ENCODE measurements at regions not wholly inside any gene's neighbourhood (a gene's known extent, or its start where the extent isn't known, plus 50 kb on each side); places are given as distances from the start of the nearest gene placed in this dataset.
A peak's percentile ranks its signal among the peaks of the same experiment; 100 is the strongest.
"Not testable (repeated sequence)": the region's sequence is repeated elsewhere in the genome, so short reads cannot be mapped to it uniquely, and the experiment has no call there.

DNA sequence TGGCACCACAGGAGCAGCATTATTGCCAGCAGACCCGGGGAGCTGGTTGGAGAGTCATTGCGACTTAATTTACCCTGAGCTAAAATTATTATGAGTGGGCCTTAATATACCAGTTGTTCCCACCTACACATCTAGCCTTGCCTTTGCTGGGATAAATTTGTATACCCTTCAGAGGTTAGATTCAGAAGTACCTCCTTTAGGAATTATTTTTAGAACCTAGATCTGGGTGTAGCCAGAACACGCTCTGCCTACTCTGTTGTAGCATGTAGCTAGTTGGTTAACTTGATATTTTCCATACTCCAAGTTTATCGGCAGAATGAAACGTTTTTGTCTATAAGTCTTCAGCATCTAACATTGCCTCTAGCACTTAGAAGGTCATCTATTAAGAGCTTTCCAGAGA, 65.5 kb upstream of the SEC22B start:
- DNase-seq; intact Hi-C loops (cut with DNase I): not testable (repeated sequence)

DNA sequence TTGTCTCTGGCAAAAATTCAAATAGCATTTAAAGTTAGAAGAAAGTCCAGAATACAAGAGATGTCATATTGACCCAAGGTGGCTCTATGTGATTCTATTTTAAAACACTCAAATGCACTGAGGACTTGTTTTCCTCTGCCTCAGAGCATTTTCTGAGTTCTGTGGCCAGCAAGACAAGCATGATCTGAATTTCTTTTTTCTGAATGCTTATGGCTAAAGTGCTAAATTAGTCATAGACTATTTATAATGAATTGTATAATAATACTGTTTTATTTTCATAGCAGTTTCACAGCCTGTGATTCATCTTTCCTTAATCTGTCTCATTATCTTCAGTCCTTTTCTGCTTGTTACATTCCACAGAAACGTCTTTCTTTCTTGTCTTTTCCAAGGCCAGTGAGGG, 63.9 kb upstream of the SEC22B start:
- DNase-seq; intact Hi-C loops (cut with DNase I): not testable (repeated sequence)

DNA sequence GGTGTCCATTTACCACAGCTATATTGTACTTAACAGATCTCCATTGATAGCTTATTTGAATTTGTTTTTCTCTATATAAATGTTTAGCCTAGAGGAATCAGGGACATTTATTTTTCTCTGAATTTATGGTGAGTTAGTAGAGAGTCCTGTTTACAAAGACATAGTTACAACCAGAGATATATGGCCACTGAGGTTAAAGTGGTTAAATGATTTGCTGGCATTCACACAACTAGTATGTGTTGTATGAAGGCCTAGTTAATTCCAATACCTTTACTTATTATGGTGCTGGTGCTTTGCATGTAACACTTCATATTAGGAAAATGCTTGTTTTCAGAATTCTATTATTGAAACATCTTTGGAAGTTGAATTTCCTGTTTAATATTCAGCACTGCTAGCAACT, 63.0 kb upstream of the SEC22B start:
- intact Hi-C loops (cut with DNase I); DNase-seq: not testable (repeated sequence)

DNA sequence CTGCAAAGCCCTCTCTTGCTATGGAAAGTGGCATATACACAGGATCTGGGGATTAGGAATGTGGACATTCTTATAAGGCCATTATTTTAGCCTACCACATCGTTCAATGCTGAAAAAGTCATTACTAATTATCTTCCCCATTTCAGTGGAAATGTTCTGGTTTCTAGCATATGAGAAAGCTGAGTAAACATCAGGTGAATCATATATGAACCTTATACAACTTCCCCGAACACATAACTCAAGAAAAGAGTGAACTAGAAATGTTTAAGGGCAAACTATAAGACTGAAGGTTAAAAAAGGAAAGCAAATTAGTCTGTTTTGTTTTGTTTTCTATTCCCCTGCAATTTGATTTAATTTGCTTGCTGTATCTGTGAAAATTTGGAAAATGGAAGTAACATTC, 62.5 kb upstream of the SEC22B start:
- DNase-seq; intact Hi-C loops (cut with DNase I): not testable (repeated sequence)

DNA sequence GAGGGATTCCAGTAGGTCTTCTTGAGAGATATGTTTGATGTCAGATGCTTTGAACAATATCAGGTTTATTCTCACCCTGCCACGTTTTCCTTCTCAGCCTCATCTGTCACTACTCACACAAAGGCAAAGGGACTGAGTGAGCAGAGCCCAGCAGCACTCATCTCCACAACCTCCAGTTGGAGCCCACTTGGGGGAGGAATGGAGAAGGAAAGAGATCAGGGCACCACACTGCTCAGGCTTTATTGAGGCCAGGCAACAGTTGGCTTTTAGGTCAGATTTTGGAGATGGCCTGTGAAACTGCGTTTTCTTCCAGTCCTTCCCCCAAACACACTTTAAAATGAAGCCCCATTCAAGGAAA, 57.3 kb upstream of the SEC22B start:
- intact Hi-C loops (cut with DNase I); DNase-seq: not testable (repeated sequence)

DNA sequence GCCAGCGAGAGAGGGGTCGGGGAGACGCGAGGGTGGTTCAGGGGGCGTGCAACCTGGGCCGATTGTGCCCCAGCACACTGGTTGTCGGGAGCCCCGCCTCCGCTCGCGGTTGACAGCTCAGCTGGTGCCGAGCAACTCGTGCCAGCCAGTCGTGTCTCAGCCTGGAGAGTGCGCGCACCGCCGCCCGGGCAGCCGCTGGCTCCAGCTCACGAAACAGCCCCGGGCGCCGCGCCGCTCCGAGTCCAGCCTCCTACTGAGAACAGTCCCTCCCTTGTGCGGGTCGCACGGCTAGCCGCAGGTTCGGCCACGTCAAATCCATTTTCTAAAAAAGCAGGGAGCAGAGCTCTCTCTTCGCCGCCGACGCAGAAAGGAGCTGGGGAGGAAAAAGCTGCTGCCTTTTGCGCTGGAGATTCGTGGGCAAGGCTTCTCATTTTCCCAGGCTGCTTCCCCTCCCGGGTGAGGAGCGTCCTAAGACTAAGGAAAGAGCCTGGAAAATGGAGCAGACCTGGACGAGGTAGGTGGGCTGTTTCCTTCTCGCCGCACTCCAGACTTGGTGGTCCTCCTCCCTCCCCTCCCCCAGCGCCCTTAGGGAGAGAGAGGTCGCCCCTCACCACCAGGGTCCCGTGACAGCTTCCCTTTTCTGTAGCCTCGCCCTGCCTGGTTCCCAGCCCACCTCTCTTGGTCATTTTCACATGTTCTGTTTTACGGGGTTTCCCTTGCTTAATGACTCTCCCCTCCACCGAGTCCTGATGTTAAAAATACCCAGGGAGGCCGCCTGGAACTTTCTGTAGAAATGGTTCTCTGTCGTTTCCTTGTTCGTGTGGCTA, 56.7 kb upstream of the SEC22B start:
- intact Hi-C loops (cut with DNase I): not testable (repeated sequence)
- peak in 2 of 10 donors; percentile 32 to 42 for DNase-seq

DNA sequence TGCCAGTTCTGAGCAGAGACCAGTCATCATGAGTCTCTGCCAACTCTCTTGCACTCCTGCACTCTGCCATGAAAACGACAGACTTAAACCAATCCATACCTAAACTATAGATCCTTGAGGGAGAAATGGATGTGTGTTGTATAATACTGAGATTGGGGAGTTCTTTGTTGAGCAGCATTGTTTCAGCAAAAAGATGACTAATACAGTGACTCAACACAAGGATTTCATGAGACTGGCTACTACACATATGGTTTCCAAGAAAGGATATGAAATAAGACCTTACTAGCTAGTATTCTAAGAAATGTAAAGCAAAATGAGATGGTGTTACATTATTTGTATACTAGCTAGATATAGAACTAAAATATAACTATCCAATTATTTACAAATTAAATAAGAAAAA, 53.5 kb upstream of the SEC22B start:
- DNase-seq; intact Hi-C loops (cut with DNase I): not testable (repeated sequence)
